GM23338 (cell line): ENCODE measurements at regions not wholly inside any gene's neighbourhood (a gene's known extent, or its start where the extent isn't known, plus 50 kb on each side); places are given as distances from the start of the nearest gene placed in this dataset.

Experiments
- ATAC-seq: fragments of 200-7000 bp; cut with Tn5 transposase; 3 replicates; pipeline ENCODE4 v1.9.1; 2020
- DNase-seq: peaks from one replicate; pipeline ENCODE4 v3.0.0-alpha.2; 2015; ENCODE audit warnings: low spot score
- H2AFZ ChIP-seq: fragments of 200-600 bp; sonication (generic); 2 replicates; pipeline ENCODE4 v1.8.0; 2016; ENCODE audit warnings: antibody characterized with exemption, mild to moderate bottlenecking, moderate library complexity
- H3F3A ChIP-seq: fragments of 200-600 bp; sonication (generic); replicated peaks from 2 replicates; pipeline ENCODE4 v1.8.0; 2017; ENCODE audit warnings: antibody characterized with exemption, mixed run types, low read depth
- H3K27ac ChIP-seq: fragments of 200-600 bp; sonication (generic); 2 replicates; pipeline ENCODE4 v1.6.1; 2016; ENCODE audit warnings: low read depth
- H3K27me3 ChIP-seq: fragments of 200-600 bp; sonication (generic); 2 replicates; pipeline ENCODE4 v1.8.0; 2016; ENCODE audit warnings: mild to moderate bottlenecking, mixed run types, moderate library complexity; ENCODE audit not compliant: insufficient read depth
- H3K36me3 ChIP-seq: fragments of 200-600 bp; sonication (generic); 2 replicates; pipeline ENCODE4 v1.8.0; 2016; ENCODE audit warnings: mild to moderate bottlenecking; ENCODE audit not compliant: insufficient read depth
- H3K4me1 ChIP-seq: fragments of 200-600 bp; sonication (generic); 2 replicates; pipeline ENCODE4 v1.8.0; 2016; ENCODE audit warnings: mild to moderate bottlenecking, moderate library complexity; ENCODE audit not compliant: insufficient read depth
- H3K4me2 ChIP-seq: fragments of 200-600 bp; sonication (generic); 2 replicates; pipeline ENCODE4 v1.7.1; 2017; ENCODE audit warnings: mixed run types
- H3K4me3 ChIP-seq: fragments of 200-600 bp; sonication (generic); 2 replicates; pipeline ENCODE4 v1.6.1; 2016; ENCODE audit warnings: mixed run types
- H3K79me2 ChIP-seq: fragments of 200-600 bp; sonication (generic); replicated peaks from 2 replicates; pipeline ENCODE4 v1.8.0; 2017; ENCODE audit warnings: mild to moderate bottlenecking; ENCODE audit not compliant: insufficient read depth
- H3K9me2 ChIP-seq: fragments of 200-600 bp; sonication (generic); 2 replicates; pipeline ENCODE4 v1.8.0; 2017; ENCODE audit not compliant: insufficient read depth
- H4K20me1 ChIP-seq: fragments of 200-600 bp; sonication (generic); replicated peaks from 2 replicates; pipeline ENCODE4 v1.8.0; 2017; ENCODE audit warnings: mild to moderate bottlenecking; ENCODE audit not compliant: insufficient read depth
- H3K27ac Mint-ChIP-seq: 2 replicates; pipeline ENCODE4 v1.8.0; 2020; ENCODE audit warnings: inconsistent platforms, mild to moderate bottlenecking, moderate library complexity, mixed read lengths
- H3K27me3 Mint-ChIP-seq: 3 replicates; pipeline ENCODE4 v1.8.0; 2022; ENCODE audit warnings: low read depth, mild to moderate bottlenecking, moderate library complexity, mixed read lengths, inconsistent platforms; ENCODE audit not compliant: insufficient read depth, poor library complexity
- H3K36me3 Mint-ChIP-seq: 3 replicates; pipeline ENCODE4 v1.8.0; 2021; ENCODE audit warnings: low read depth, mild to moderate bottlenecking, inconsistent platforms, moderate library complexity, mixed read lengths
- H3K4me1 Mint-ChIP-seq: 3 replicates; pipeline ENCODE4 v1.8.0; 2020; ENCODE audit warnings: mild to moderate bottlenecking, inconsistent platforms, mixed read lengths
- H3K4me3 Mint-ChIP-seq: 3 replicates; pipeline ENCODE4 v1.8.0; 2021; ENCODE audit warnings: moderate library complexity, mild to moderate bottlenecking, inconsistent platforms, mixed read lengths
- H3K9me3 Mint-ChIP-seq: 3 replicates; pipeline ENCODE4 v1.8.0; 2020; ENCODE audit warnings: moderate library complexity, mild to moderate bottlenecking, inconsistent platforms, mixed read lengths
- CREB1 ChIP-seq: fragments of 250-450 bp; sonication (Bioruptor Pico); IDR thresholded peaks from 2 replicates; pipeline ENCODE4 v1.5.0; 2020; ENCODE audit warnings: low read depth, mild to moderate bottlenecking, moderate library complexity
- CTCF ChIP-seq, 2 experiments: fragments of 200-600 bp in 1 of 2; sonication (generic) in 1 of 2; conservative IDR thresholded peaks; 2 replicates each; pipeline versions ENCODE4 v1.5.1 to v1.6.1; 2016 to 2017; ENCODE audit warnings: antibody characterized with exemption in 2 of 2, low read depth in 2 of 2, mild to moderate bottlenecking in 2 of 2, moderate library complexity in 1 of 2
- ETS1 ChIP-seq: IDR thresholded peaks from 2 replicates; pipeline ENCODE4 v1.6.1; 2016; ENCODE audit warnings: antibody characterized with exemption
- EZH2 ChIP-seq: fragments of 200-600 bp; sonication (generic); IDR thresholded peaks from one replicate; pipeline ENCODE4 v1.8.0; 2017; ENCODE audit warnings: antibody characterized with exemption, mild to moderate bottlenecking, low read depth; ENCODE audit not compliant: unreplicated experiment
- EZH2phosphoT487 ChIP-seq: fragments of 200-600 bp; sonication (generic); IDR thresholded peaks from one replicate; pipeline ENCODE4 v1.8.1; 2018; ENCODE audit warnings: antibody characterized with exemption; ENCODE audit not compliant: unreplicated experiment
- JUNB ChIP-seq: IDR thresholded peaks from one replicate; pipeline ENCODE4 v1.6.1; 2016; ENCODE audit warnings: antibody characterized with exemption; ENCODE audit not compliant: unreplicated experiment
- NANOG ChIP-seq: IDR thresholded peaks from 2 replicates; pipeline ENCODE4 v1.6.1; 2016; ENCODE audit warnings: antibody characterized with exemption, borderline replicate concordance
- POLR2AphosphoS5 ChIP-seq: IDR thresholded peaks from 2 replicates; pipeline ENCODE4 v1.6.1; 2016; ENCODE audit warnings: antibody characterized with exemption, low read depth
- REST ChIP-seq: IDR thresholded peaks from one replicate; pipeline ENCODE4 v1.6.1; 2018; ENCODE audit warnings: antibody characterized with exemption; ENCODE audit not compliant: unreplicated experiment
- STAT1 ChIP-seq: IDR thresholded peaks from one replicate; pipeline ENCODE4 v1.6.1; 2016; ENCODE audit warnings: antibody characterized with exemption; ENCODE audit not compliant: unreplicated experiment
- ZNF114 ChIP-seq: fragments of 250-450 bp; sonication (Bioruptor Pico); IDR thresholded peaks from 2 replicates; pipeline ENCODE4 v1.5.0; 2020; ENCODE audit warnings: mild to moderate bottlenecking, moderate library complexity
- ZNF331 ChIP-seq: fragments of 250-450 bp; sonication (Bioruptor Pico); IDR thresholded peaks from 2 replicates; pipeline ENCODE4 v1.5.0; 2020; ENCODE audit warnings: low read depth, mild to moderate bottlenecking, moderate library complexity
- ZNF462 ChIP-seq: fragments of 250-450 bp; sonication (Bioruptor Pico); IDR thresholded peaks from 2 replicates; pipeline ENCODE4 v1.5.0; 2020; ENCODE audit warnings: mild to moderate bottlenecking, moderate library complexity

- Histone ChIP-seq H3K4me2 (no peak overlapping the region), H3K4me3 (no peak overlapping the region), H3K4me1 (no peaks in the 10 kb centered on the region), H3K36me3 (no peaks in the 10 kb centered on the region), H3F3A (no peaks in the 10 kb centered on the region), H2AFZ (no peak overlapping the region), H3K79me2 (no peaks in the 10 kb centered on the region), H3K27me3 (no peaks in the 10 kb centered on the region), H4K20me1 (no peaks in the 10 kb centered on the region), H3K27ac (no peak overlapping the region), H3K9me2 (no peaks in the 10 kb centered on the region)
- no peak for ATAC-seq
- TF ChIP-seq ETS1 = no peak
- TF ChIP-seq CTCF (conservative IDR thresholded peaks at IDR 0.05; ENCODE audit: low read depth in 2 of 2) = no peak
- TF ChIP-seq EZH2 = no peak
- TF ChIP-seq REST = no peak
- TF ChIP-seq JUNB = no peak
- no peak for TF ChIP-seq STAT1
- no peak for TF ChIP-seq EZH2phosphoT487
- TF ChIP-seq ZNF462 (CRISPR knock-in tag) = no peak
- TF ChIP-seq POLR2AphosphoS5 = no peak
- TF ChIP-seq CREB1 (CRISPR knock-in tag) = no peak
- no peak for TF ChIP-seq ZNF114 (CRISPR knock-in tag)
- TF ChIP-seq ZNF331 (CRISPR knock-in tag) = no peak
- TF ChIP-seq NANOG = no peak
- Mint-ChIP-seq H3K4me1 (no peaks in the 10 kb centered on the region), H3K36me3 (no peaks in the 10 kb centered on the region), H3K9me3 (no peaks in the 10 kb centered on the region), H3K27me3 (no peaks in the 10 kb centered on the region), H3K4me3 (no peak overlapping the region), H3K27ac (no peak overlapping the region)
- no peak for DNase-seq
Measured at GRCh38 chr1:80072563-80072962, 1066.0 kb upstream of the ADGRL4 start.
